Psoas muscle (tissue), 7 donors: ENCODE measurements at regions not wholly inside any gene's neighbourhood (a gene's known extent, or its start where the extent isn't known, plus 50 kb on each side); places are given as distances from the start of the nearest gene placed in this dataset.

Experiments used
- ATAC-seq, 4 donors: fragments of 200-7000 bp; cut with Tn5 transposase; one replicate each; pipeline ENCODE4 v1.9.1; 2020; ENCODE audit warnings: moderate library complexity in 3 of 4, mild to moderate bottlenecking in 2 of 4
- DNase-seq, 2 donors: peaks; one replicate each; pipeline ENCODE4 v3.0.0-alpha.2; 2020
- H3K27ac ChIP-seq: fragments of 200-600 bp; one replicate; pipeline ENCODE4 v1.8.0; 2022
- H3K27me3 ChIP-seq, 3 donors: fragments of 200-600 bp in 1 of 3; one replicate each; pipeline versions ENCODE4 v1.6.1 to v1.8.0; 2013 to 2022; ENCODE audit warnings: low read length in 2 of 3, mild to moderate bottlenecking in 2 of 3, moderate library complexity in 1 of 3; ENCODE audit not compliant: insufficient read depth in 3 of 3
- H3K36me3 ChIP-seq, 2 donors: fragments of 200-600 bp in 1 of 2; one replicate each; pipeline versions ENCODE4 v1.6.1 to v1.8.0; 2013 to 2022; ENCODE audit warnings: low read depth in 1 of 2, mild to moderate bottlenecking in 1 of 2, moderate library complexity in 1 of 2; ENCODE audit not compliant: insufficient read depth in 1 of 2
- H3K4me1 ChIP-seq: fragments of 200-600 bp; one replicate; pipeline ENCODE4 v1.8.0; 2022
- H3K4me3 ChIP-seq: fragments of 200-600 bp; one replicate; pipeline ENCODE4 v1.8.0; 2022; ENCODE audit warnings: mild to moderate bottlenecking
- H3K9me3 ChIP-seq: fragments of 200-600 bp; one replicate; pipeline ENCODE4 v1.8.0; 2022
- WGBS, 3 donors: extraction: QIAGEN DNeasy Blood & Tissue Kit; methylation state at CpG; one replicate each; pipeline versions ENCODE4 v1.1.6 to v1.1.7; 2013; 5-methylcytosine and 5-hydroxymethylcytosine counted together
- intact Hi-C, 2 donors: fragments of 100-400 bp; cut with DNase I; formaldehyde crosslinking; loops; one replicate each; pipeline versions ENCODE4 v1.11.0 to v1.14.2; 2022
- TF ChIP-seq, protein P1 (sequence below): fragments of 200-600 bp; IDR thresholded peaks from one replicate; pipeline ENCODE4 v1.8.0; 2022; ENCODE audit warnings: antibody characterized with exemption
- donor health status: healthy with polysubstance abuse.
- donor health status: DM: no; HTN: no; CAD: no; lungs with moderate emphysema.
- donor health status: Bipolar disorder and iron deficiency.
- donor health status: healthy.
- donor health status: DM: yes; HTN: yes; CAD: no.
- donor health status: DM: no; HTN: no; CAD: no.
- donor health status: DM: yes; HTN: yes; CAD: no.

DNA sequence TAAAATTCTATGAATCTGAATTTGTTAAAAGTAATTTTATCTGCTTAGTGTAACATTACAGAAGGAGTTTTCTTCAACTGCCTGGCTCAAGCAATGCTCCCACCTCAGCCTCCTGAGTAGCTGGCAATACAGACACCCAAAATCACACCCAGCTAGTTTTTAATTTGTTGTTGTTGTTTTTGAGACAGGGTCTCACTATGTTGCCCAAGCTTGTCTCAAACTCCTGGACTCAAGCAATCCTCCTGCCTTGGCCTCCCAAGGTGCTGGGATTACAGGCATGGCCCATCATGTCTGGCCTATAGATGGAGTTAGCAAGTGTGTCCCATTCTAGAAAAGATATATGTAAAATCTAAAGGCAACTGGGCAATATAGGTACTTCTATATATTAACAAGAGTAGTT lies 1580.4 kb upstream of the PRR20A start:
- H3K4me1 ChIP-seq: no peaks in the 10 kb centered on the region
- intact Hi-C loops: no loop called here
- H3K36me3 ChIP-seq: no peaks in the 10 kb centered on the region
- ATAC-seq (no peak), DNase-seq (no peak)
- no peak overlapping the region for H3K27ac ChIP-seq
- H3K4me3 ChIP-seq: no peak overlapping the region
- H3K27me3 ChIP-seq: no peaks in the 10 kb centered on the region
- TF ChIP-seq, protein P1, sequence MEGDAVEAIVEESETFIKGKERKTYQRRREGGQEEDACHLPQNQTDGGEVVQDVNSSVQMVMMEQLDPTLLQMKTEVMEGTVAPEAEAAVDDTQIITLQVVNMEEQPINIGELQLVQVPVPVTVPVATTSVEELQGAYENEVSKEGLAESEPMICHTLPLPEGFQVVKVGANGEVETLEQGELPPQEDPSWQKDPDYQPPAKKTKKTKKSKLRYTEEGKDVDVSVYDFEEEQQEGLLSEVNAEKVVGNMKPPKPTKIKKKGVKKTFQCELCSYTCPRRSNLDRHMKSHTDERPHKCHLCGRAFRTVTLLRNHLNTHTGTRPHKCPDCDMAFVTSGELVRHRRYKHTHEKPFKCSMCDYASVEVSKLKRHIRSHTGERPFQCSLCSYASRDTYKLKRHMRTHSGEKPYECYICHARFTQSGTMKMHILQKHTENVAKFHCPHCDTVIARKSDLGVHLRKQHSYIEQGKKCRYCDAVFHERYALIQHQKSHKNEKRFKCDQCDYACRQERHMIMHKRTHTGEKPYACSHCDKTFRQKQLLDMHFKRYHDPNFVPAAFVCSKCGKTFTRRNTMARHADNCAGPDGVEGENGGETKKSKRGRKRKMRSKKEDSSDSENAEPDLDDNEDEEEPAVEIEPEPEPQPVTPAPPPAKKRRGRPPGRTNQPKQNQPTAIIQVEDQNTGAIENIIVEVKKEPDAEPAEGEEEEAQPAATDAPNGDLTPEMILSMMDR: no peak
- no peaks in the 10 kb centered on the region for H3K9me3 ChIP-seq

DNA sequence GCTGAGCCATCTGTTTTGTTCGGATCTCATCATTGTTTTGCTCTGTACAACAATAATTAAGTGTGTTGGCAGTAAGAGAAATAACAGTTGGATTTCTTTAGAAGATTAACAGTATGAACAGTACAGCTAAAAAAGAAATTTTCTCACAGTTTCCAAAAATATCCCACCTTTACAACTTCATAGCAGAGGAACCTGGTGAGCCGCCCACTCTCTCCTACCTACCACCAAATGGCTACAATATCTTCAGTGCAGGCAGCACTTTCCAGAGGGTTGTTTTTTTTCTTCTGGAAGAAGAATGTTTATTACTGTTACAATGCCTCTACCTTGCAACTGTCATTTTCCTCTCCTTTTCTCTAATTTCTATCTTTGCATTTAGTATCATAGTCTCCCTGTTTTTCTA lies 1577.5 kb upstream of the PRR20A start:
- WGBS, 3 donors: 58 to 78% (median 64%) methylated on average over 2 of the region's 2 CpGs
- TF ChIP-seq, protein P1: no peak

DNA sequence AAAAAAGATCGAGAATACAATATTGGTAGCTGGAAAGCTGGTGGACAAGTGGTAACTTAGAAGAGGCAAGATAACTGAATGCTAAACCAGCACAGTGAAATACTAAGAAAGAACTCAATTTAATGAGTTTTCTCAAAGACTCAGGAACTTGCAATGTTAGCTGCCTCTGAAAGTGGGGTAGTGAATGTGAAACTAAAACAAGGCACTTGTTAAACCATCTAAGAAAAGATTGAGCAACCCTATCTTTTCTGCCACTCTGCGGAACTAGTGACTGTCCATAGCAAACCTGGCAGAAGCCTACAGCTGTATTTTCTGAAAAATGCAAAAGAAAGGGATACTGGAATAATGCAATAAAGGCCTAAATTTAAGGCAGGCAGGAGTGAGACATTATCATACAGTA lies 1574.4 kb upstream of the PRR20A start:
- Histone ChIP-seq H3K27ac (no peak overlapping the region), H3K9me3 (no peaks in the 10 kb centered on the region), H3K4me1 (no peaks in the 10 kb centered on the region), H3K27me3 (no peaks in the 10 kb centered on the region), H3K4me3 (no peak overlapping the region), H3K36me3 (no peaks in the 10 kb centered on the region)
- no peak for ATAC-seq
- TF ChIP-seq, protein P1: no peak
- intact Hi-C loops: no loop called here
- 86 to 94% (median 89%) methylated on average over 2 of the region's 2 CpGs for WGBS, 3 donors
- no peak for DNase-seq

More for the DNA sequence above, 1577.5 kb upstream of the PRR20A start:
- intact Hi-C loops: no loop called here
- DNase-seq: no peak
- Histone ChIP-seq H3K27me3 (no peaks in the 10 kb centered on the region), H3K4me1 (no peaks in the 10 kb centered on the region), H3K36me3 (no peaks in the 10 kb centered on the region), H3K4me3 (no peak overlapping the region), H3K27ac (no peak overlapping the region), H3K9me3 (no peaks in the 10 kb centered on the region)
- no peak for ATAC-seq

DNA sequence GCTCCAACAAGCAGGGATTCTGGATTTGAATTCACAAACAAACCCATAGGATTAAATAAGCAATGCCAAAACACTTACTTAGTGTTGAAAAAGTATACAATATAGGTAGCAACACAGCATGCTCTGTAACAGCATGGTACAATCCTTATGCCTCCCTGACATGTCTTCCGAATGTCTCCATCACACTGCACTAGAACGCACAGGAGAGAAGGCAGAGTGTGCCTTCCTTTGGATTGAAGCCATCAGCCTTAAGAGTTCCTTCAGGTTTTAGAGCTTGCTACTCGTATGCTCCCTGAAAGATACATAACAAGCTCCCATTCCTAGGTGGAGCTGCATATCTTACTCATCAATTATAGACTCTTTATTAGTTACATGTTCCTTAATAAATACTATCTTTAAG lies 1573.9 kb upstream of the PRR20A start:
- TF ChIP-seq, protein P1: no peak
- no peak overlapping the region for H3K27ac ChIP-seq
- no peak overlapping the region for H3K4me3 ChIP-seq
- H3K36me3 ChIP-seq: no peaks in the 10 kb centered on the region
- no peaks in the 10 kb centered on the region for H3K9me3 ChIP-seq
- WGBS, 3 donors: 76 to 89% (median 80%) methylated on average over 3 of the region's 3 CpGs
- intact Hi-C loops: no loop called here
- H3K27me3 ChIP-seq: no peaks in the 10 kb centered on the region
- no peak for DNase-seq
- ATAC-seq: no peak
- H3K4me1 ChIP-seq: no peaks in the 10 kb centered on the region

DNA sequence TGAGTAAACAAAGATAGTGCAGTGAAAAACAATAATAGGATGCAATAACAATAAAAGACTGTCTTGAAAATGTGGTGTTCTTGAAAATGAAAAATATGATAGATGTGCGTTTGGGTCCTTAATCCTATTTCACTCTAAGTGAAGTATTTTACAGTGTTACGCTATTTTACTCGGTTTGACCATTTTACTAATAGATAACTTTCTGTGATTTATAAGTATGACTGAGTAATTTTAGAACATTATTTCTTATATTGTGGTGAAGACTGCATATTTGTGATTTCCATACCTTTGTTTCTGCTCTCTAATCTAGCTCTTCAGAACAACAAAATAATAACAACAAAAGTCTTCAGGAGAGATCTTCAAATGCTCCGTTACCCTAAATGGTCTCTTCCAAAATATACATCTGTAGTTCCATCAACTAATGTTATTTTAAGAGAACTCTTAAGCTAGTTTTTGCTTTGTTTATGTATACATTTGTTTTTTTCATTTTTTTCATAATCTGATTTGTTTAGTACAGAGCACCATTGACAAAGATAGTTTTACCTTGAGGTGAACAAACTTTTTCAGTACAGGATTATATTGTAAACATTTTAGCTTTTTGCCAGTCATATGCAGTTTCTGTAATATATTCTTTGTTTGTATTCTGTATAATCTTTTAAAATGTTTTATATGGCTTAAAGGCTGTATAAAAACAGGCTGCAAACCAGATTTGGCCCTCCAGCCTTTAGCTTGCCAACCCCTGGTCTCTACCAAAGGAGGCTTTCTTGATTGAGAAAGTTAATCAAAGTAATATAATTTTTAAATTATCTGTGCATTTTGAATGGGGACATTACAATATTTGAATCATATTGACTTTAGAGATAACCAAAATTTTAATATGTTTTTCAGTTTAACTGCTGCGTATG lies 1572.7 kb upstream of the PRR20A start:
- ATAC-seq: no peak
- WGBS, 3 donors: 72 to 75% (median 73%) methylated on average over 5 of the region's 5 CpGs

More for the DNA sequence above, 1572.7 kb upstream of the PRR20A start:
- TF ChIP-seq, protein P1: no peak
- intact Hi-C loops: no loop called here
- Histone ChIP-seq H3K9me3 (no peaks in the 10 kb centered on the region), H3K27ac (no peak overlapping the region), H3K4me3 (no peak overlapping the region), H3K27me3 (no peaks in the 10 kb centered on the region), H3K36me3 (no peaks in the 10 kb centered on the region), H3K4me1 (no peaks in the 10 kb centered on the region)
- no peak for DNase-seq
